H1 (cell line): ENCODE measurements at regions not wholly inside any gene's neighbourhood (a gene's known extent, or its start where the extent isn't known, plus 50 kb on each side); places are given as distances from the start of the nearest gene placed in this dataset.

Experiments used
- CTCF ChIA-PET: fragments of 300-600 bp; sonication (Branson Sonifier 250); formaldehyde crosslinking; loops from one replicate; lab custom pipeline; 2021; ENCODE audit not compliant: partially characterized antibody; lab: Charles Lee
- POLR2A ChIA-PET: fragments of 300-600 bp; sonication (Branson Sonifier 250); formaldehyde crosslinking; loops from one replicate; lab custom pipeline; 2021; ENCODE audit warnings: inconsistent platforms; ENCODE audit not compliant: partially characterized antibody; lab: Charles Lee
- DNase-seq, 2 experiments: peaks; one replicate each; pipeline versions ENCODE4 v3.0.0 to v3.0.0-alpha.2; 2010 to 2022; ENCODE audit warnings: low spot score in 2 of 2, low read depth in 1 of 2, mixed read lengths in 1 of 2
- FAIRE-seq: peaks from 2 replicates; lab custom pipeline; 2011; peaks lifted over from hg19 to GRCh38; lab: Jason Lieb, UNC
- H2AFZ ChIP-seq: 2 replicates; pipeline ENCODE4 v1.8.1; 2012; ENCODE audit warnings: low read length, inconsistent platforms
- H2AK5ac ChIP-seq: 2 replicates; pipeline ENCODE4 v1.6.1; 2013; ENCODE audit warnings: low read depth, low read length
- H2BK120ac ChIP-seq: replicated peaks from 2 replicates; pipeline ENCODE3; 2013; ENCODE audit warnings: low read depth, low read length, inconsistent platforms
- H2BK12ac ChIP-seq: 2 replicates; pipeline ENCODE4 v1.6.1; 2013; ENCODE audit warnings: low read depth, low read length
- H2BK15ac ChIP-seq: 2 replicates; pipeline ENCODE4 v1.6.1; 2013; ENCODE audit warnings: low read length
- H2BK20ac ChIP-seq: 2 replicates; pipeline ENCODE4 v1.6.1; 2013; ENCODE audit warnings: low read length
- H2BK5ac ChIP-seq: 2 replicates; pipeline ENCODE4 v1.6.1; 2013; ENCODE audit warnings: low read depth, low read length
- H3K14ac ChIP-seq: 2 replicates; pipeline ENCODE4 v1.6.1; 2013; ENCODE audit warnings: inconsistent platforms; ENCODE audit not compliant: insufficient read length
- H3K18ac ChIP-seq: 2 replicates; pipeline ENCODE4 v1.6.1; 2013; ENCODE audit warnings: low read length; ENCODE audit errors: extremely low read depth
- H3K23ac ChIP-seq: 2 replicates; pipeline ENCODE4 v1.6.1; 2013; ENCODE audit warnings: inconsistent platforms; ENCODE audit not compliant: insufficient read length
- H3K23me2 ChIP-seq: 2 replicates; pipeline ENCODE4 v1.6.1; 2013; ENCODE audit warnings: low read depth, low read length
- H3K27ac ChIP-seq: 2 replicates; pipeline ENCODE4 v1.6.1; 2011; ENCODE audit warnings: low read depth, low read length, inconsistent platforms
- H3K27me3 ChIP-seq, 4 experiments: replicated peaks in 1 of 4; 1 replicate in 1 of 4; 2 replicates in 3 of 4; pipeline versions ENCODE4 v1.6.1 to v1.8.1; 2011 to 2013; ENCODE audit warnings: low read length in 3 of 4, mild to moderate bottlenecking in 3 of 4, inconsistent platforms in 2 of 4, mixed read lengths in 2 of 4, moderate library complexity in 1 of 4; ENCODE audit not compliant: control insufficient read depth in 3 of 4, insufficient read depth in 3 of 4; ENCODE audit errors: extremely low read depth in 1 of 4
- H3K36me3 ChIP-seq, 4 experiments: 2 replicates each; pipeline versions ENCODE4 v1.6.1 to v1.8.1; 2011 to 2013; ENCODE audit warnings: mild to moderate bottlenecking in 4 of 4, low read length in 3 of 4, moderate library complexity in 2 of 4, control low read depth in 1 of 4, inconsistent platforms in 1 of 4; ENCODE audit not compliant: insufficient read depth in 4 of 4, control insufficient read depth in 2 of 4
- H3K4ac ChIP-seq: replicated peaks from 2 replicates; pipeline ENCODE3; 2013; ENCODE audit warnings: low read length, low read depth, mixed read lengths, inconsistent platforms; ENCODE audit not compliant: insufficient read length
- H3K4me1 ChIP-seq, 4 experiments: replicated peaks in 1 of 4; 1 replicate in 1 of 4; 2 replicates in 3 of 4; pipeline versions ENCODE4 v1.6.1 to v1.8.1; 2011 to 2013; ENCODE audit warnings: low read length in 3 of 4, inconsistent platforms in 2 of 4, mixed read lengths in 1 of 4; ENCODE audit not compliant: insufficient read depth in 4 of 4, control insufficient read depth in 3 of 4
- H3K4me2 ChIP-seq, 2 experiments: 2 replicates each; pipeline versions ENCODE4 v1.6.1 to v1.8.1; 2011 to 2013; ENCODE audit warnings: low read depth in 2 of 2, low read length in 2 of 2, control low read depth in 1 of 2, inconsistent platforms in 1 of 2, mild to moderate bottlenecking in 1 of 2; ENCODE audit not compliant: insufficient read depth in 1 of 2
- H3K4me3 ChIP-seq, 4 experiments: fragments of 200-600, 300-600 bp in 1 of 4; sonication (generic), shearing (Covaris generic), sonication (Bioruptor Twin) in 1 of 4; 2 replicates each; pipeline versions ENCODE4 v1.5.1 to v1.8.1; 2011 to 2016; ENCODE audit warnings: low read length in 4 of 4, low read depth in 3 of 4, control low read depth in 2 of 4, inconsistent platforms in 2 of 4, mild to moderate bottlenecking in 2 of 4, mixed read lengths in 1 of 4, moderate library complexity in 1 of 4; ENCODE audit not compliant: insufficient read depth in 2 of 4; ENCODE audit errors: extremely low read depth in 1 of 4
- H3K56ac ChIP-seq: replicated peaks from 2 replicates; pipeline ENCODE3; 2013; ENCODE audit warnings: low read depth, mild to moderate bottlenecking, mixed read lengths, low read length, inconsistent platforms; ENCODE audit not compliant: insufficient read length
- H3K79me1 ChIP-seq: 2 replicates; pipeline ENCODE4 v1.6.1; 2013; ENCODE audit warnings: low read depth, low read length, control low read depth
- H3K79me2 ChIP-seq, 2 experiments: 2 replicates each; pipeline versions ENCODE4 v1.6.1 to v1.8.1; 2012 to 2013; ENCODE audit warnings: low read length in 2 of 2, mild to moderate bottlenecking in 2 of 2, inconsistent platforms in 1 of 2; ENCODE audit not compliant: insufficient read depth in 2 of 2, control insufficient read depth in 1 of 2
- H3K9ac ChIP-seq, 4 experiments: replicated peaks in 1 of 4; 1 replicate in 1 of 4; 2 replicates in 3 of 4; pipeline versions ENCODE4 v1.6.1 to v1.8.1; 2011 to 2013; ENCODE audit warnings: low read depth in 3 of 4, low read length in 3 of 4, control low read depth in 2 of 4, mild to moderate bottlenecking in 2 of 4, moderate library complexity in 2 of 4, inconsistent platforms in 1 of 4; ENCODE audit errors: extremely low read depth in 1 of 4
- H3K9me3 ChIP-seq, 2 experiments: 2 replicates each; pipeline versions ENCODE4 v1.6.1 to v1.8.1; 2012 to 2013; ENCODE audit warnings: mild to moderate bottlenecking in 2 of 2, moderate library complexity in 2 of 2, control low read depth in 1 of 2, inconsistent platforms in 1 of 2, low read depth in 1 of 2, low read length in 1 of 2, mixed read lengths in 1 of 2; ENCODE audit not compliant: insufficient read depth in 2 of 2
- H4K20me1 ChIP-seq, 2 experiments: replicated peaks in 1 of 2; 2 replicates each; pipeline versions ENCODE3 to v1.8.1; 2011 to 2013; ENCODE audit warnings: inconsistent platforms in 2 of 2, low read length in 2 of 2, mild to moderate bottlenecking in 1 of 2; ENCODE audit not compliant: insufficient read depth in 2 of 2, control insufficient read depth in 1 of 2
- H4K5ac ChIP-seq: 2 replicates; pipeline ENCODE4 v1.6.1; 2013; ENCODE audit warnings: low read length, low read depth, mixed read lengths, inconsistent platforms; ENCODE audit not compliant: insufficient read length
- H4K8ac ChIP-seq: 2 replicates; pipeline ENCODE4 v1.8.0; 2013; ENCODE audit warnings: mild to moderate bottlenecking, moderate library complexity, low read length, inconsistent platforms; ENCODE audit not compliant: insufficient read depth; ENCODE audit errors: extremely low read depth
- H4K91ac ChIP-seq: replicated peaks from 2 replicates; pipeline ENCODE3; 2013; ENCODE audit warnings: low read length, mixed read lengths, inconsistent platforms; ENCODE audit not compliant: insufficient read length
- ATF2 ChIP-seq: IDR thresholded peaks from 2 replicates; pipeline ENCODE4 v1.6.1; 2012; ENCODE audit warnings: low read length, inconsistent platforms
- BACH1 ChIP-seq: IDR thresholded peaks from 2 replicates; pipeline ENCODE4 v1.6.1; 2012; ENCODE audit warnings: low read length, improper control_type of control experiment
- BCL11A ChIP-seq, 2 experiments: IDR thresholded peaks; one replicate each; pipeline ENCODE4 v1.6.1; 2011; ENCODE audit warnings: low read depth in 2 of 2, low read length in 2 of 2, mild to moderate bottlenecking in 2 of 2
- CHD2 ChIP-seq: IDR thresholded peaks from 2 replicates; pipeline ENCODE4 v1.6.1; 2012; ENCODE audit warnings: low read length, improper control_type of control experiment
- CREB1 ChIP-seq: IDR thresholded peaks from 2 replicates; pipeline ENCODE4 v1.6.1; 2012; ENCODE audit warnings: inconsistent platforms
- EZH2 ChIP-seq: fragments of 200-600 bp; sonication (generic); IDR thresholded peaks from 2 replicates; pipeline ENCODE4 v1.7.1; 2012; ENCODE audit warnings: low read depth, mild to moderate bottlenecking, moderate library complexity, low read length, inconsistent platforms; ENCODE audit not compliant: severe bottlenecking
- FOSL1 ChIP-seq: IDR thresholded peaks from 2 replicates; pipeline ENCODE4 v1.6.1; 2011; ENCODE audit warnings: mild to moderate bottlenecking, low read depth, low read length, moderate library complexity; ENCODE audit not compliant: insufficient read depth
- HDAC6 ChIP-seq: IDR thresholded peaks from one replicate; pipeline ENCODE4 v1.7.1; 2012; ENCODE audit warnings: low read depth, mild to moderate bottlenecking, inconsistent platforms, low read length, moderate library complexity
- JUN ChIP-seq: IDR thresholded peaks from 2 replicates; pipeline ENCODE4 v1.6.1; 2011; ENCODE audit warnings: low read depth, mild to moderate bottlenecking, improper control_type of control experiment, low read length
- KDM4A ChIP-seq: IDR thresholded peaks from one replicate; pipeline ENCODE4 v1.7.1; 2012; ENCODE audit warnings: low read depth, mild to moderate bottlenecking, moderate library complexity, low read length, inconsistent platforms; ENCODE audit not compliant: severe bottlenecking
- KDM5A ChIP-seq: fragments of 200-600 bp; IDR thresholded peaks from 2 replicates; pipeline ENCODE4 v1.7.1; 2012; ENCODE audit warnings: mild to moderate bottlenecking, low read length, inconsistent platforms, mixed read lengths
- POLR2A ChIP-seq, 2 experiments: IDR thresholded peaks; 1 replicate in 1 of 2; 2 replicates in 1 of 2; pipeline ENCODE4 v1.6.1; 2011; ENCODE audit warnings: low read depth in 2 of 2, low read length in 2 of 2, mild to moderate bottlenecking in 2 of 2; ENCODE audit errors: control extremely low read depth in 1 of 2
- POU5F1 ChIP-seq: IDR thresholded peaks from 2 replicates; pipeline ENCODE4 v1.6.1; 2011; ENCODE audit warnings: low read depth, mild to moderate bottlenecking, low read length, moderate library complexity
- SRF ChIP-seq: IDR thresholded peaks from 2 replicates; pipeline ENCODE4 v1.6.1; 2011; ENCODE audit warnings: mild to moderate bottlenecking, low read depth, low read length, moderate library complexity
- TAF1 ChIP-seq: IDR thresholded peaks from 2 replicates; pipeline ENCODE4 v1.6.1; 2011; ENCODE audit warnings: mild to moderate bottlenecking, low read depth, low read length
- TCF12 ChIP-seq: IDR thresholded peaks from 2 replicates; pipeline ENCODE4 v1.6.1; 2011; ENCODE audit warnings: low read depth, mild to moderate bottlenecking, low read length

- Histone ChIP-seq H3K56ac (no peak overlapping the region), H2BK20ac (no peak overlapping the region), H3K79me2 (no peaks in the 10 kb centered on the region), H4K20me1 (no peaks in the 10 kb centered on the region), H2BK120ac (no peak overlapping the region), H3K36me3 (no peaks in the 10 kb centered on the region), H3K4me3 (no peak overlapping the region), H4K8ac (no peak overlapping the region), H3K79me1 (no peaks in the 10 kb centered on the region), H4K5ac (no peak overlapping the region), H2AK5ac (no peak overlapping the region), H3K23ac (no peak overlapping the region), H3K4me1 (peaks cover 0 to 7% (median 2%) of the 10 kb centered on the region in 4 experiments; a peak in 3 of 7 replicates), H3K4me2 (no peak overlapping the region), H3K27me3 (no peaks in the 10 kb centered on the region), H2BK12ac (no peak overlapping the region), H2BK5ac (no peak overlapping the region), H3K23me2 (no peaks in the 10 kb centered on the region), H3K27ac (no peak overlapping the region), H2AFZ (no peak overlapping the region), H3K9me3 (no peaks in the 10 kb centered on the region), H2BK15ac (no peak overlapping the region), H3K18ac (no peak overlapping the region), H3K4ac (no peak overlapping the region), H4K91ac (no peak overlapping the region), H3K9ac (no peak overlapping the region), H3K14ac (no peak overlapping the region)
- FAIRE-seq (no peak), DNase-seq (no peak)
- POLR2A ChIA-PET = no interaction called here
- CTCF ChIA-PET = interaction anchor here (1.1 to 1.5 kb wide), 3 partner anchors 10 to 47 kb away, joined by 3 to 4 read pairs (median 3); no protein-coding TSS in a partner anchor
- TF ChIP-seq POLR2A (IDR thresholded peaks at IDR 0.05; ENCODE audit: control extremely low read depth in 1 of 2, low read depth in 2 of 2, low read length in 2 of 2) = no peak
- no peak for TF ChIP-seq TCF12
- TF ChIP-seq FOSL1 = no peak
- TF ChIP-seq ATF2 = no peak
- no peak for TF ChIP-seq KDM4A
- no peak for TF ChIP-seq KDM5A
- no peak for TF ChIP-seq EZH2
- TF ChIP-seq POU5F1 = no peak
- TF ChIP-seq CHD2 = no peak
- no peak for TF ChIP-seq SRF
- no peak for TF ChIP-seq TAF1
- no peak for TF ChIP-seq BCL11A (IDR thresholded peaks at IDR 0.05; ENCODE audit: low read depth in 2 of 2, low read length in 2 of 2)
- no peak for TF ChIP-seq CREB1
- TF ChIP-seq HDAC6 = no peak
- TF ChIP-seq JUN = no peak
- TF ChIP-seq BACH1 = no peak
Observed at GRCh38 chr12:13581031-13581430, 384.5 kb downstream of the EMP1 start.
